HFFc6 (cell line): ENCODE measurements at regions not wholly inside any gene's neighbourhood (a gene's known extent, or its start where the extent isn't known, plus 50 kb on each side); places are given as distances from the start of the nearest gene placed in this dataset.
"Not testable (repeated sequence)": the region's sequence is repeated elsewhere in the genome, so short reads cannot be mapped to it uniquely, and the experiment has no call there.

Source experiments
- DNase-seq: peaks from one replicate; pipeline ENCODE4 v3.0.0-alpha.2; 2018
- H3K27ac Mint-ChIP-seq: 2 replicates; pipeline ENCODE4 v1.8.0; 2020; ENCODE audit warnings: mild to moderate bottlenecking, mixed read lengths
- H3K27me3 Mint-ChIP-seq: 2 replicates; pipeline ENCODE4 v1.8.0; 2021; ENCODE audit warnings: mild to moderate bottlenecking, moderate library complexity, mixed read lengths; ENCODE audit not compliant: insufficient read depth
- H3K36me3 Mint-ChIP-seq: 2 replicates; pipeline ENCODE4 v1.8.0; 2021; ENCODE audit warnings: low read depth, mixed read lengths
- H3K4me1 Mint-ChIP-seq: 2 replicates; pipeline ENCODE4 v1.8.0; 2020; ENCODE audit warnings: low read depth, mixed read lengths
- H3K4me3 Mint-ChIP-seq: 2 replicates; pipeline ENCODE4 v1.8.0; 2020; ENCODE audit warnings: mild to moderate bottlenecking, moderate library complexity, mixed read lengths
- H3K9me3 Mint-ChIP-seq: 2 replicates; pipeline ENCODE4 v1.8.0; 2020; ENCODE audit warnings: mild to moderate bottlenecking, mixed read lengths
- TF ChIP-seq, protein P1 (sequence below): fragments of 200-600 bp; sonication (generic); IDR thresholded peaks from 2 replicates; pipeline ENCODE4 v1.5.0; 2021; ENCODE audit warnings: antibody characterized with exemption, mild to moderate bottlenecking

DNA sequence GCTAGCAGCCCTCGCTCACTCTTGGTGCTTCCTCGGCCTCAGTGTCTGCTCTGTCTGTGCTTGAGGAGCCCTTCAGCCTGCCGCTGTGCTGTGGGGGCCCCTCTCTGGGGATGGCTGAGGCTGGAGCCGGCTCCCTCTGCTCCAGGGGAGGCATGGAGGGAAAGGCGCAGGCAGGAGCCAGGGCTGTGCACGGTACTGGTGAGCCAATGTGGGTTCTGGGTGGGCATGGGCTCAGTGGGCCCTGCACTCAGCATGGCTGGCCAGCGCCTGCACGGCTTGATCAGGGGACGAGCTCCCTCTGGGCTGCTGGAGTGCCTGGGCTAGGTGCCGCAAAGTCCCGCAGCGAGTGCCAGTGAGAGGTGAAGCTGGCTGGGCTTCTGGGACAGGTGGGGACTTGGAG is 260.0 kb downstream of the SI start:
- Mint-ChIP-seq H3K27me3 (no peaks in the 10 kb centered on the region), H3K4me3 (no peak overlapping the region), H3K27ac (no peak overlapping the region), H3K4me1 (no peaks in the 10 kb centered on the region), H3K36me3 (no peaks in the 10 kb centered on the region; the same call in 1 of the 2 replicates), H3K9me3 (peaks cover 49% of the 10 kb centered on the region)
- TF ChIP-seq, protein P1, sequence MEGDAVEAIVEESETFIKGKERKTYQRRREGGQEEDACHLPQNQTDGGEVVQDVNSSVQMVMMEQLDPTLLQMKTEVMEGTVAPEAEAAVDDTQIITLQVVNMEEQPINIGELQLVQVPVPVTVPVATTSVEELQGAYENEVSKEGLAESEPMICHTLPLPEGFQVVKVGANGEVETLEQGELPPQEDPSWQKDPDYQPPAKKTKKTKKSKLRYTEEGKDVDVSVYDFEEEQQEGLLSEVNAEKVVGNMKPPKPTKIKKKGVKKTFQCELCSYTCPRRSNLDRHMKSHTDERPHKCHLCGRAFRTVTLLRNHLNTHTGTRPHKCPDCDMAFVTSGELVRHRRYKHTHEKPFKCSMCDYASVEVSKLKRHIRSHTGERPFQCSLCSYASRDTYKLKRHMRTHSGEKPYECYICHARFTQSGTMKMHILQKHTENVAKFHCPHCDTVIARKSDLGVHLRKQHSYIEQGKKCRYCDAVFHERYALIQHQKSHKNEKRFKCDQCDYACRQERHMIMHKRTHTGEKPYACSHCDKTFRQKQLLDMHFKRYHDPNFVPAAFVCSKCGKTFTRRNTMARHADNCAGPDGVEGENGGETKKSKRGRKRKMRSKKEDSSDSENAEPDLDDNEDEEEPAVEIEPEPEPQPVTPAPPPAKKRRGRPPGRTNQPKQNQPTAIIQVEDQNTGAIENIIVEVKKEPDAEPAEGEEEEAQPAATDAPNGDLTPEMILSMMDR = no peak
- no peak for DNase-seq

- no peaks in the 10 kb centered on the region; the same call in 1 of the 2 replicates for H3K36me3 Mint-ChIP-seq
- no peaks in the 10 kb centered on the region for H3K27me3 Mint-ChIP-seq
- H3K27ac Mint-ChIP-seq = no peak overlapping the region
- no peak overlapping the region for H3K4me3 Mint-ChIP-seq
- no peaks in the 10 kb centered on the region for H3K4me1 Mint-ChIP-seq
- DNase-seq = no peak
- TF ChIP-seq, protein P1 = no peak
- peaks cover 42% of the 10 kb centered on the region for H3K9me3 Mint-ChIP-seq
Observed at GRCh38 chr3:164814106-164814505, 264.2 kb downstream of the SI start.

DNA sequence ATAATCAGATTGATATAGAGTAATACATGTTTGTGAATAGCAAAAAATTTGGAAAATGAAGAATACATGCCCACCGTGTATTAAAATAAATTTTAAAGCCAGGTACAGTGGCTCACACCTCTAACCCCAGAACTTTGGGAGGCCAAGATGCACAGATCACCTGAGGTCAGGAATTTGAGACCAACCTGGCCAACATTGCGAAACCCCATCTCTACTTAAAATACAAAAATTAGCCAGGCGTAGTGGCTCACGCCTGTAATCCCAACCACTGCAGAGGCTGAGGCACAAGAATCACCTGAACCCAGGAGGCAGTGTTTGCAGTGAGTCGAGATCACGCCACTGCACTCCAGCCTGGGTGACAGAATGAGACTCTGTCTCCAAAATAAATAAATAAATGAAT is 266.3 kb downstream of the SI start:
- TF ChIP-seq, protein P1 = no peak
- Mint-ChIP-seq H3K4me1 (no peaks in the 10 kb centered on the region), H3K27me3 (no peaks in the 10 kb centered on the region), H3K36me3 (no peaks in the 10 kb centered on the region; the same call in 1 of the 2 replicates), H3K4me3 (no peak overlapping the region), H3K9me3 (peaks cover 40% of the 10 kb centered on the region), H3K27ac (no peak overlapping the region)
- no peak for DNase-seq

- Mint-ChIP-seq H3K27ac (no peak overlapping the region), H3K27me3 (no peaks in the 10 kb centered on the region), H3K36me3 (no peaks in the 10 kb centered on the region), H3K4me3 (no peak overlapping the region), H3K9me3 (peaks cover 33% of the 10 kb centered on the region), H3K4me1 (no peaks in the 10 kb centered on the region)
- TF ChIP-seq, protein P1 = no peak
- DNase-seq = no peak
Observed at GRCh38 chr3:164806188-164806587, 272.1 kb downstream of the SI start.

DNA sequence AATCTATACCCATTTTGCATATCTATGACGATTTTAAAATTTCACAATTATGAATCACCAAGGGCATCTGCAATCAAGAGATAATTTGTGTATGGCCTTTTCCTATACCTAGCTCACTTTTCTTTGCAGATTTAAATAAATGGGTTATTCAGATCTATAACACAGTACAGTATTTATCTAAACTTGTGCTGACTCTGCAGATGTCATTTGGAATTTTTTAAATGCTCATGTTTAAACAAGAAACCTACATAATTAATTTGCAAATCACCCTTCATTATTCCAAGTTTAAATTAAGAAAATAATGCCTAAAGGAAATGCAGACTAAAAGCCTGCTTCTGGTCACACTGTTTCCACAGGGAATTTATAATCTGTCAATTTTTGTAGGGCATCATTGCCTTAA is 284.2 kb downstream of the SI start:
- no peaks in the 10 kb centered on the region; the same call in 1 of the 2 replicates for H3K36me3 Mint-ChIP-seq
- no peaks in the 10 kb centered on the region for H3K27me3 Mint-ChIP-seq
- no peak overlapping the region for H3K27ac Mint-ChIP-seq
- H3K4me3 Mint-ChIP-seq = no peak overlapping the region
- TF ChIP-seq, protein P1 = no peak
- peaks cover 46% of the 10 kb centered on the region for H3K9me3 Mint-ChIP-seq
- DNase-seq = no peak
- H3K4me1 Mint-ChIP-seq = no peaks in the 10 kb centered on the region

DNA sequence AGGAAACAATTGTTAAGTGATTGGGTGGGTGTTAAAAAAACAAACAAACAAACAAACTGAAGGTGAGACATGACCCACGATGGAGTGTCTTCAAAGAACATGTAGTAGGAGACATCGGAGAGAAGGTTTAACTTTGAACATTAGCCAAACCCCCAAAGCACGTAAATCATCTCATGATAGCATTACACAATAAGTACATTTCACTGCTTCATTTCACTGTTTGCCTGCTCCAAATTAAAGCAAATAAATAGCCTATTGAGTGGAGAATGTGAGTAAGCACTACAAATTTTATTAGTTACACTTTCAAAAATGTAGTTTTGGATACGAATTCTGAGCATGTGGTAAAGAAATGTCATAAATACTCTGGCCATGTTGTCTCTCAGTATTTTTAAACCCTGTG is 287.0 kb downstream of the SI start:
- Mint-ChIP-seq H3K4me3 (no peak overlapping the region), H3K27me3 (no peaks in the 10 kb centered on the region), H3K36me3 (no peaks in the 10 kb centered on the region; the same call in 1 of the 2 replicates), H3K27ac (no peak overlapping the region), H3K9me3 (peaks cover 39% of the 10 kb centered on the region), H3K4me1 (no peaks in the 10 kb centered on the region)
- DNase-seq = no peak
- TF ChIP-seq, protein P1 = no peak

DNA sequence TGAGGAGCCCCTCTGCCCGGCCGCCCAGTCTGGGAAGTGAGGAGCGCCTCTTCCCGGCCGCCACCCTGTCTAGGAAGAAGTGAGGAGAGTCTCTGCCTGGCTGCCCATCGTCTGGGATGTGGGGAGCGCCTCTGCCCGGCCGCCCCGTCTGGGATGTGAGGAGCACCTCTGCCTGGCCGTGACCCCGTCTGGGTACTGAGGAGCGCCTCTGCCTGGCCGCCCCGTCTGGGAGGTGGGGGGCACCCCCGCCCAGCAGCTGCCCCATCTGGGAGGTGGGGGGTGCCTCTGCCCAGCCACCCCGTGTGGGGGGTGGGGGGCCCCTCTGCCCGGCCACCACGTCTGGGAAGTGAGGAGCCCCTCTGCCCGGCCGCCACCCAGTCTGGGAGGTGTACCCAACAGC is 293.9 kb downstream of the SI start:
- not testable (repeated sequence) for H3K4me3 Mint-ChIP-seq

More for the DNA sequence above, 293.9 kb downstream of the SI start:
- not testable (repeated sequence) for DNase-seq, H3K27ac Mint-ChIP-seq, H3K36me3 Mint-ChIP-seq, H3K27me3 Mint-ChIP-seq, H3K4me1 Mint-ChIP-seq
- peaks cover 35% of the 10 kb centered on the region for H3K9me3 Mint-ChIP-seq
